H1 (cell line): ENCODE measurements at regions not wholly inside any gene's neighbourhood (a gene's known extent, or its start where the extent isn't known, plus 50 kb on each side); places are given as distances from the start of the nearest gene placed in this dataset.

Experiments
- CTCF ChIA-PET: fragments of 300-600 bp; sonication (Branson Sonifier 250); formaldehyde crosslinking; loops from one replicate; lab custom pipeline; 2021; ENCODE audit not compliant: partially characterized antibody; lab: Charles Lee
- POLR2A ChIA-PET: fragments of 300-600 bp; sonication (Branson Sonifier 250); formaldehyde crosslinking; loops from one replicate; lab custom pipeline; 2021; ENCODE audit warnings: inconsistent platforms; ENCODE audit not compliant: partially characterized antibody; lab: Charles Lee
- DNase-seq, 2 experiments: peaks; one replicate each; pipeline versions ENCODE4 v3.0.0 to v3.0.0-alpha.2; 2010 to 2022; ENCODE audit warnings: low spot score in 2 of 2, low read depth in 1 of 2, mixed read lengths in 1 of 2
- FAIRE-seq: peaks from 2 replicates; lab custom pipeline; 2011; peaks lifted over from hg19 to GRCh38; lab: Jason Lieb, UNC
- H2AFZ ChIP-seq: 2 replicates; pipeline ENCODE4 v1.8.1; 2012; ENCODE audit warnings: low read length, inconsistent platforms
- H2AK5ac ChIP-seq: 2 replicates; pipeline ENCODE4 v1.6.1; 2013; ENCODE audit warnings: low read depth, low read length
- H2BK120ac ChIP-seq: replicated peaks from 2 replicates; pipeline ENCODE3; 2013; ENCODE audit warnings: low read depth, low read length, inconsistent platforms
- H2BK12ac ChIP-seq: 2 replicates; pipeline ENCODE4 v1.6.1; 2013; ENCODE audit warnings: low read depth, low read length
- H2BK15ac ChIP-seq: 2 replicates; pipeline ENCODE4 v1.6.1; 2013; ENCODE audit warnings: low read length
- H2BK20ac ChIP-seq: 2 replicates; pipeline ENCODE4 v1.6.1; 2013; ENCODE audit warnings: low read length
- H2BK5ac ChIP-seq: 2 replicates; pipeline ENCODE4 v1.6.1; 2013; ENCODE audit warnings: low read depth, low read length
- H3K14ac ChIP-seq: 2 replicates; pipeline ENCODE4 v1.6.1; 2013; ENCODE audit warnings: inconsistent platforms; ENCODE audit not compliant: insufficient read length
- H3K18ac ChIP-seq: 2 replicates; pipeline ENCODE4 v1.6.1; 2013; ENCODE audit warnings: low read length; ENCODE audit errors: extremely low read depth
- H3K23ac ChIP-seq: 2 replicates; pipeline ENCODE4 v1.6.1; 2013; ENCODE audit warnings: inconsistent platforms; ENCODE audit not compliant: insufficient read length
- H3K23me2 ChIP-seq: 2 replicates; pipeline ENCODE4 v1.6.1; 2013; ENCODE audit warnings: low read depth, low read length
- H3K27ac ChIP-seq: 2 replicates; pipeline ENCODE4 v1.6.1; 2011; ENCODE audit warnings: low read depth, low read length, inconsistent platforms
- H3K27me3 ChIP-seq, 4 experiments: replicated peaks in 1 of 4; 1 replicate in 1 of 4; 2 replicates in 3 of 4; pipeline versions ENCODE4 v1.6.1 to v1.8.1; 2011 to 2013; ENCODE audit warnings: low read length in 3 of 4, mild to moderate bottlenecking in 3 of 4, inconsistent platforms in 2 of 4, mixed read lengths in 2 of 4, moderate library complexity in 1 of 4; ENCODE audit not compliant: control insufficient read depth in 3 of 4, insufficient read depth in 3 of 4; ENCODE audit errors: extremely low read depth in 1 of 4
- H3K36me3 ChIP-seq, 4 experiments: 2 replicates each; pipeline versions ENCODE4 v1.6.1 to v1.8.1; 2011 to 2013; ENCODE audit warnings: mild to moderate bottlenecking in 4 of 4, low read length in 3 of 4, moderate library complexity in 2 of 4, control low read depth in 1 of 4, inconsistent platforms in 1 of 4; ENCODE audit not compliant: insufficient read depth in 4 of 4, control insufficient read depth in 2 of 4
- H3K4ac ChIP-seq: replicated peaks from 2 replicates; pipeline ENCODE3; 2013; ENCODE audit warnings: low read length, low read depth, mixed read lengths, inconsistent platforms; ENCODE audit not compliant: insufficient read length
- H3K4me1 ChIP-seq, 4 experiments: replicated peaks in 1 of 4; 1 replicate in 1 of 4; 2 replicates in 3 of 4; pipeline versions ENCODE4 v1.6.1 to v1.8.1; 2011 to 2013; ENCODE audit warnings: low read length in 3 of 4, inconsistent platforms in 2 of 4, mixed read lengths in 1 of 4; ENCODE audit not compliant: insufficient read depth in 4 of 4, control insufficient read depth in 3 of 4
- H3K4me2 ChIP-seq, 2 experiments: 2 replicates each; pipeline versions ENCODE4 v1.6.1 to v1.8.1; 2011 to 2013; ENCODE audit warnings: low read depth in 2 of 2, low read length in 2 of 2, control low read depth in 1 of 2, inconsistent platforms in 1 of 2, mild to moderate bottlenecking in 1 of 2; ENCODE audit not compliant: insufficient read depth in 1 of 2
- H3K4me3 ChIP-seq, 4 experiments: fragments of 200-600, 300-600 bp in 1 of 4; sonication (generic), shearing (Covaris generic), sonication (Bioruptor Twin) in 1 of 4; 2 replicates each; pipeline versions ENCODE4 v1.5.1 to v1.8.1; 2011 to 2016; ENCODE audit warnings: low read length in 4 of 4, low read depth in 3 of 4, control low read depth in 2 of 4, inconsistent platforms in 2 of 4, mild to moderate bottlenecking in 2 of 4, mixed read lengths in 1 of 4, moderate library complexity in 1 of 4; ENCODE audit not compliant: insufficient read depth in 2 of 4; ENCODE audit errors: extremely low read depth in 1 of 4
- H3K56ac ChIP-seq: replicated peaks from 2 replicates; pipeline ENCODE3; 2013; ENCODE audit warnings: low read depth, mild to moderate bottlenecking, mixed read lengths, low read length, inconsistent platforms; ENCODE audit not compliant: insufficient read length
- H3K79me1 ChIP-seq: 2 replicates; pipeline ENCODE4 v1.6.1; 2013; ENCODE audit warnings: low read depth, low read length, control low read depth
- H3K79me2 ChIP-seq, 2 experiments: 2 replicates each; pipeline versions ENCODE4 v1.6.1 to v1.8.1; 2012 to 2013; ENCODE audit warnings: low read length in 2 of 2, mild to moderate bottlenecking in 2 of 2, inconsistent platforms in 1 of 2; ENCODE audit not compliant: insufficient read depth in 2 of 2, control insufficient read depth in 1 of 2
- H3K9ac ChIP-seq, 4 experiments: replicated peaks in 1 of 4; 1 replicate in 1 of 4; 2 replicates in 3 of 4; pipeline versions ENCODE4 v1.6.1 to v1.8.1; 2011 to 2013; ENCODE audit warnings: low read depth in 3 of 4, low read length in 3 of 4, control low read depth in 2 of 4, mild to moderate bottlenecking in 2 of 4, moderate library complexity in 2 of 4, inconsistent platforms in 1 of 4; ENCODE audit errors: extremely low read depth in 1 of 4
- H3K9me3 ChIP-seq, 2 experiments: 2 replicates each; pipeline versions ENCODE4 v1.6.1 to v1.8.1; 2012 to 2013; ENCODE audit warnings: mild to moderate bottlenecking in 2 of 2, moderate library complexity in 2 of 2, control low read depth in 1 of 2, inconsistent platforms in 1 of 2, low read depth in 1 of 2, low read length in 1 of 2, mixed read lengths in 1 of 2; ENCODE audit not compliant: insufficient read depth in 2 of 2
- H4K20me1 ChIP-seq, 2 experiments: replicated peaks in 1 of 2; 2 replicates each; pipeline versions ENCODE3 to v1.8.1; 2011 to 2013; ENCODE audit warnings: inconsistent platforms in 2 of 2, low read length in 2 of 2, mild to moderate bottlenecking in 1 of 2; ENCODE audit not compliant: insufficient read depth in 2 of 2, control insufficient read depth in 1 of 2
- H4K5ac ChIP-seq: 2 replicates; pipeline ENCODE4 v1.6.1; 2013; ENCODE audit warnings: low read length, low read depth, mixed read lengths, inconsistent platforms; ENCODE audit not compliant: insufficient read length
- H4K8ac ChIP-seq: 2 replicates; pipeline ENCODE4 v1.8.0; 2013; ENCODE audit warnings: mild to moderate bottlenecking, moderate library complexity, low read length, inconsistent platforms; ENCODE audit not compliant: insufficient read depth; ENCODE audit errors: extremely low read depth
- H4K91ac ChIP-seq: replicated peaks from 2 replicates; pipeline ENCODE3; 2013; ENCODE audit warnings: low read length, mixed read lengths, inconsistent platforms; ENCODE audit not compliant: insufficient read length
- ATF2 ChIP-seq: IDR thresholded peaks from 2 replicates; pipeline ENCODE4 v1.6.1; 2012; ENCODE audit warnings: low read length, inconsistent platforms
- CEBPB ChIP-seq: IDR thresholded peaks from 2 replicates; pipeline ENCODE4 v1.6.1; 2012; ENCODE audit warnings: low read depth, low read length
- GABPA ChIP-seq: IDR thresholded peaks from 2 replicates; pipeline ENCODE4 v1.6.1; 2011; ENCODE audit warnings: mild to moderate bottlenecking, low read length, moderate library complexity, borderline replicate concordance; ENCODE audit not compliant: insufficient read depth
- KDM4A ChIP-seq: IDR thresholded peaks from one replicate; pipeline ENCODE4 v1.7.1; 2012; ENCODE audit warnings: low read depth, mild to moderate bottlenecking, moderate library complexity, low read length, inconsistent platforms; ENCODE audit not compliant: severe bottlenecking
- KDM5A ChIP-seq: fragments of 200-600 bp; IDR thresholded peaks from 2 replicates; pipeline ENCODE4 v1.7.1; 2012; ENCODE audit warnings: mild to moderate bottlenecking, low read length, inconsistent platforms, mixed read lengths
- NANOG ChIP-seq: IDR thresholded peaks from 2 replicates; pipeline ENCODE4 v1.6.1; 2011; ENCODE audit warnings: low read length, low read depth, mild to moderate bottlenecking, inconsistent platforms; ENCODE audit not compliant: insufficient read depth, poor library complexity, severe bottlenecking
- POLR2AphosphoS5 ChIP-seq: IDR thresholded peaks from 2 replicates; pipeline ENCODE4 v1.6.1; 2011; ENCODE audit warnings: low read depth, low read length
- RBBP5 ChIP-seq: IDR thresholded peaks from 2 replicates; pipeline ENCODE4 v1.7.1; 2012; ENCODE audit warnings: low read depth, mild to moderate bottlenecking, inconsistent platforms, low read length, moderate library complexity, borderline replicate concordance
- SIN3A ChIP-seq, 2 experiments: IDR thresholded peaks in 1 of 2; conservative IDR thresholded peaks in 1 of 2; 2 replicates each; pipeline ENCODE4 v1.6.1; 2011 to 2012; ENCODE audit warnings: low read length in 2 of 2, improper control_type of control experiment in 1 of 2, low read depth in 1 of 2, mild to moderate bottlenecking in 1 of 2
- TBP ChIP-seq: IDR thresholded peaks from 2 replicates; pipeline ENCODE4 v1.6.1; 2011; ENCODE audit warnings: low read depth, low read length, improper control_type of control experiment
- USF2 ChIP-seq: IDR thresholded peaks from 2 replicates; pipeline ENCODE4 v1.6.1; 2011; ENCODE audit warnings: low read length, improper control_type of control experiment
- ZNF274 ChIP-seq: IDR thresholded peaks from 2 replicates; pipeline ENCODE4 v1.7.0; 2012; ENCODE audit warnings: low read length, borderline replicate concordance; ENCODE audit errors: extremely low read depth
- WGBS, 2 experiments: shearing (Covaris generic) in 1 of 2; methylation state at CpG; one replicate each; pipeline versions ENCODE4 v1.1.6 to v1.1.7; 2013 to 2015; ENCODE audit warnings: low lambda C conversion rate in 2 of 2, mixed read lengths in 2 of 2, inconsistent platforms in 1 of 2, low coverage in 1 of 2, missing lambda C conversion rate in 1 of 2; ENCODE audit not compliant: insufficient replicate concordance in 2 of 2, insufficient coverage in 1 of 2, insufficient read length in 1 of 2; ENCODE audit errors: extremely low coverage in 1 of 2, missing lambda C conversion rate in 1 of 2; 5-methylcytosine and 5-hydroxymethylcytosine counted together

DNA sequence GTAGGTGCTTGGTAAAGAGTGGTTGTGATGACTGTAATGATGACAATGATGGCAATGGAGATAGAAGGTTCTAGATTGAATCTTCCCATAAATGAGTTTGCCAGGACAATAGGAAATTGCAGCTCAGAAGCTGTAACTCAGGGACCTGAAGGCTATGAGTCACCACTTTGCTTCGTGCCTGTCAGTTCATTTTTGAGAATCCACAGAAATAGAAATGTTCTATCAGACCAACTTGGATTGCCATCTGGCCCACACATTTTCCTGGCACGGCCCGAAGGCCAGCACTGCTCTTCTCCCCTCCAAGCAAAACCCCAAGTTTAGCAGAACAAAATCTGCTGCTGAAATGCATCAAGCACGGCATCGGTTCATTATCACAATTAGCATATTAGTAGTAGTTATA is 1127.0 kb downstream of the BCL11B start:
- H2BK5ac ChIP-seq: no peak overlapping the region
- POLR2A ChIA-PET: no interaction called here
- no peaks in the 10 kb centered on the region for H3K27me3 ChIP-seq
- no peaks in the 10 kb centered on the region for H3K9me3 ChIP-seq
- H3K4me1 ChIP-seq: peaks cover 0 to 3% (median 0%) of the 10 kb centered on the region in 4 experiments; a peak in 2 of 7 replicates
- H2AK5ac ChIP-seq: no peak overlapping the region
- no peaks in the 10 kb centered on the region for H3K79me2 ChIP-seq
- no peak overlapping the region for H3K4me3 ChIP-seq
- H2BK15ac ChIP-seq: no peak overlapping the region
- H3K4me2 ChIP-seq: no peak overlapping the region
- H3K14ac ChIP-seq: no peak overlapping the region
- H4K20me1 ChIP-seq: no peaks in the 10 kb centered on the region
- H3K9ac ChIP-seq: no peak overlapping the region
- no peak overlapping the region for H2BK20ac ChIP-seq
- FAIRE-seq (no peak), DNase-seq (no peak)
- CTCF ChIA-PET: interaction anchor here (0.6 kb wide), 1 partner anchor 845 kb away, joined by 3 read pairs; no protein-coding TSS in a partner anchor
- H4K5ac ChIP-seq: no peak overlapping the region
- H3K4ac ChIP-seq: no peak overlapping the region
- no peak overlapping the region for H2BK120ac ChIP-seq
- no peak overlapping the region for H4K91ac ChIP-seq
- H3K79me1 ChIP-seq: no peaks in the 10 kb centered on the region
- no peak overlapping the region for H4K8ac ChIP-seq
- H3K23ac ChIP-seq: no peak overlapping the region
- H2AFZ ChIP-seq: no peak overlapping the region
- no peak overlapping the region for H3K27ac ChIP-seq
- H3K23me2 ChIP-seq: no peaks in the 10 kb centered on the region
- no peaks in the 10 kb centered on the region for H3K36me3 ChIP-seq
- H3K56ac ChIP-seq: no peak overlapping the region
- WGBS, 2 experiments: 94% methylated on average over 5 of the region's 5 CpGs; no CpG with 5 or more reads in 1 of the 2 experiments
- H2BK12ac ChIP-seq: no peak overlapping the region
- H3K18ac ChIP-seq: no peak overlapping the region
- TF ChIP-seq USF2 (no peak), KDM5A (no peak), RBBP5 (no peak), GABPA (no peak), ATF2 (no peak), POLR2AphosphoS5 (no peak), SIN3A (conservative IDR thresholded peaks at IDR 0.05 in 1 of 2, IDR thresholded peaks at IDR 0.05 in 1 of 2; ENCODE audit: low read depth in 1 of 2, low read length in 2 of 2) (no peak), KDM4A (no peak), NANOG (no peak), ZNF274 (no peak), CEBPB (no peak), TBP (no peak)
